GM12891 (cell line): ENCODE measurements at regions not wholly inside any gene's neighbourhood (a gene's known extent, or its start where the extent isn't known, plus 50 kb on each side); places are given as distances from the start of the nearest gene placed in this dataset.

Experiments
- POLR2A ChIP-seq: IDR thresholded peaks from 2 replicates; pipeline ENCODE4 v1.6.1; 2011; ENCODE audit warnings: low read depth, low read length, control low read depth
- POLR2AphosphoS5 ChIP-seq: IDR thresholded peaks from 2 replicates; pipeline ENCODE4 v1.6.1; 2011; ENCODE audit warnings: low read depth, low read length, control low read depth
- TAF1 ChIP-seq: IDR thresholded peaks from 2 replicates; pipeline ENCODE4 v1.6.1; 2011; ENCODE audit warnings: low read depth, low read length, control low read depth

DNA sequence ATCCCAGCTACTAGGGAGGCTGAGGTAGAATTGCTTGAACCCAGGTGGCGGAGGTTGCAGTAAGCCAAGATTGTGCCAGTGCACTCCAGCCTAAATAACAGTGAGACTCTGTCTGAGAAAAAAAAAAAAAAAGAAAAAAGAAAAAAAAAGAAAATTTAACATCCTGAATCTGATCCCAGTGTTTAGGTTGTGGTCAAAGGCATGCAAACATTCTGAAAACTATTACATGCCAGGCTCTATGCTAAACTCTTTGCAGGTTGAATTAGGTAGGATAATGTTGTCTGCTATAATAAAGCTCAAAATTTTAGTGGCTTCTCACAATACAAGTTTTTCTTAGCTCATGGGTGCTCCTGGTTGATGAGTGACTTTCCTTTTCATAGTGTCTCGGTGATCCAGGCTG, 367.4 kb downstream of the PSAT1 start:
- no peak for TF ChIP-seq TAF1
- no peak for TF ChIP-seq POLR2A
- no peak for TF ChIP-seq POLR2AphosphoS5
